ENCODE measurements at regions not wholly inside any gene's neighbourhood (a gene's known extent, or its start where the extent isn't known, plus 50 kb on each side); places are given as distances from the start of the nearest gene placed in this dataset.
"Not testable (repeated sequence)": the region's sequence is repeated elsewhere in the genome, so short reads cannot be mapped to it uniquely, and the experiment has no call there.

GRCh38 chr15:77877869-77878577 lies 199.5 kb downstream of the TBC1D2B start:
- no peak for DNase-seq (ENCODE audit: low read depth)
- TF ChIP-seq CTCF (IDR thresholded peaks at IDR 0.05; ENCODE audit: insufficient read depth, low read length) = no peak
- no peak overlapping the region for H3K4me3 ChIP-seq (ENCODE audit: low read depth, low read length)

- DNase-seq (ENCODE audit: low read depth); H3K4me3 ChIP-seq (ENCODE audit: low read depth, low read length): not testable (repeated sequence)
Measured at GRCh38 chr15:77876107-77876820, 201.2 kb downstream of the TBC1D2B start.

GRCh38 chr15:77875066-77875721 lies 202.3 kb downstream of the TBC1D2B start:
- H3K4me3 ChIP-seq (ENCODE audit: low read depth, low read length) = not testable (repeated sequence)
- TF ChIP-seq CTCF (IDR thresholded peaks at IDR 0.05; ENCODE audit: insufficient read depth, low read length) = peak; percentile 58
- peak; percentile 39 for DNase-seq (ENCODE audit: low read depth)

GRCh38 chr15:77874063-77874462 lies 203.4 kb downstream of the TBC1D2B start:
- DNase-seq (ENCODE audit: low read depth) = no peak
- TF ChIP-seq CTCF (IDR thresholded peaks at IDR 0.05; ENCODE audit: insufficient read depth, low read length) = no peak
- H3K4me3 ChIP-seq (ENCODE audit: low read depth, low read length) = no peak overlapping the region

GRCh38 chr15:77872521-77873425 lies 204.7 kb downstream of the TBC1D2B start:
- H3K4me3 ChIP-seq (ENCODE audit: low read depth, low read length); DNase-seq (ENCODE audit: low read depth): not testable (repeated sequence)

- H3K4me3 ChIP-seq (ENCODE audit: low read depth, low read length) = no peak overlapping the region
- TF ChIP-seq CTCF (IDR thresholded peaks at IDR 0.05; ENCODE audit: insufficient read depth, low read length) = no peak
- DNase-seq (ENCODE audit: low read depth) = no peak
Measured at GRCh38 chr15:77871852-77872371, 205.6 kb downstream of the TBC1D2B start.
